SU-DHL-6 (cell line): ENCODE measurements at regions not wholly inside any gene's neighbourhood (a gene's known extent, or its start where the extent isn't known, plus 50 kb on each side); places are given as distances from the start of the nearest gene placed in this dataset.

Experiments
- CTCF ChIP-seq: fragments of 200-600 bp; sonication (generic); IDR thresholded peaks from one replicate; pipeline ENCODE4 v1.5.1; 2017; ENCODE audit warnings: antibody characterized with exemption, mild to moderate bottlenecking, low read length, moderate library complexity; ENCODE audit not compliant: insufficient read depth, poor library complexity, severe bottlenecking
- EZH2phosphoT487 ChIP-seq: fragments of 200-600 bp; sonication (generic), shearing (Covaris generic); conservative IDR thresholded peaks from 2 replicates; pipeline ENCODE4 v1.6.1; 2018; ENCODE audit warnings: mild to moderate bottlenecking, antibody characterized with exemption, low read length, moderate library complexity, mixed read lengths

- TF ChIP-seq CTCF, result no peak
- no peak for TF ChIP-seq EZH2phosphoT487
These were observed 81.6 kb upstream of the FAR2 start for GRCh38 chr12:29067430-29067829.
